ENCODE measurements at regions not wholly inside any gene's neighbourhood (a gene's known extent, or its start where the extent isn't known, plus 50 kb on each side); places are given as distances from the start of the nearest gene placed in this dataset.

DNA sequence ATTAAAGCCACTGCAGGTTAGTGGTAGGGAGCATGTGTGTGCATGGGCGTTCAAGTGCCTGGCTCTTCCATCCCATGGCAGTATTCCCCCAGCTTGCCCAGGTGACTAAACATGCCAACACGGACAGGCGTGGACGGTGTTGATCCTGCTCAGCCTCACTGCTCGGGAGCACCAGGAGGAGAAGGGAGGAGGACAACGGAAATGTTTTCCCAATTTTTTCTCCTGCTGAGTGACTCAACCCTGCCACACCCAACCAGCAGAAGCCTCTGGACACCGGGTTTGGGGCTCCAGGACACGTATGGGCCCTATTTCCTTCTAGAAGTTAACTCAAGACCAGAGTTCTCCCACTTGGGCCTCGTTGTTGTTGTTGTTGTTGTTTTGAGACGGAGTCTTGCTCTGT, 139.1 kb downstream of the CYP26B1 start:
- Histone ChIP-seq H3K9me3 (no peaks in the 10 kb centered on the region), H3K36me3 (no peaks in the 10 kb centered on the region), H3K4me3 (ENCODE audit: low read depth, low read length) (no peak overlapping the region), H3K4me1 (no peaks in the 10 kb centered on the region), H3K27me3 (no peaks in the 10 kb centered on the region)
- DNase-seq, result no peak
- TF ChIP-seq, protein P1, sequence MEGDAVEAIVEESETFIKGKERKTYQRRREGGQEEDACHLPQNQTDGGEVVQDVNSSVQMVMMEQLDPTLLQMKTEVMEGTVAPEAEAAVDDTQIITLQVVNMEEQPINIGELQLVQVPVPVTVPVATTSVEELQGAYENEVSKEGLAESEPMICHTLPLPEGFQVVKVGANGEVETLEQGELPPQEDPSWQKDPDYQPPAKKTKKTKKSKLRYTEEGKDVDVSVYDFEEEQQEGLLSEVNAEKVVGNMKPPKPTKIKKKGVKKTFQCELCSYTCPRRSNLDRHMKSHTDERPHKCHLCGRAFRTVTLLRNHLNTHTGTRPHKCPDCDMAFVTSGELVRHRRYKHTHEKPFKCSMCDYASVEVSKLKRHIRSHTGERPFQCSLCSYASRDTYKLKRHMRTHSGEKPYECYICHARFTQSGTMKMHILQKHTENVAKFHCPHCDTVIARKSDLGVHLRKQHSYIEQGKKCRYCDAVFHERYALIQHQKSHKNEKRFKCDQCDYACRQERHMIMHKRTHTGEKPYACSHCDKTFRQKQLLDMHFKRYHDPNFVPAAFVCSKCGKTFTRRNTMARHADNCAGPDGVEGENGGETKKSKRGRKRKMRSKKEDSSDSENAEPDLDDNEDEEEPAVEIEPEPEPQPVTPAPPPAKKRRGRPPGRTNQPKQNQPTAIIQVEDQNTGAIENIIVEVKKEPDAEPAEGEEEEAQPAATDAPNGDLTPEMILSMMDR (IDR thresholded peaks at IDR 0.05; ENCODE audit: low read depth, low read length), result no peak

DNA sequence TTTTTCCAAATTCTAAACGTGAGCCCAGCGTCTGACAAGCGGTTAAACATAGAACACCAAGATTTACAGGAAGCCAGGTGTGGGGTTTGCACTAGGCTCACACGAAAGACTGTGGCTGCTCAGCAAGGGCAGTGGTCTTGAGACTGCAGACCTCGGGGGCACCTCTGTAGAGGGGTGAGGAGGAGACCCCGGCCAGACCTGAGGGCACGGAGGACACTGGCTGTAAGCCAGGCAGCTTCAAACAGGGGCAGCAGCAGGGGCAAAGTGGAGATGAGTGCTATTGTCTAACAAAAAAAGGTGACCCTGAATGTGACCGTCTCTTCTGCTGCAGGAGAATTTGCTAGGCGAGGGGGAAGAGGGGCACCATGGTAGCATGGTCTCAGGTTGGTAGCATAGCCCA, 140.3 kb downstream of the CYP26B1 start:
- TF ChIP-seq, protein P1 (IDR thresholded peaks at IDR 0.05; ENCODE audit: low read depth, low read length), result no peak
- no peak for DNase-seq
- Histone ChIP-seq H3K4me3 (ENCODE audit: low read depth, low read length) (no peak overlapping the region), H3K36me3 (no peaks in the 10 kb centered on the region), H3K4me1 (no peaks in the 10 kb centered on the region), H3K27me3 (no peaks in the 10 kb centered on the region), H3K9me3 (no peaks in the 10 kb centered on the region)

DNA sequence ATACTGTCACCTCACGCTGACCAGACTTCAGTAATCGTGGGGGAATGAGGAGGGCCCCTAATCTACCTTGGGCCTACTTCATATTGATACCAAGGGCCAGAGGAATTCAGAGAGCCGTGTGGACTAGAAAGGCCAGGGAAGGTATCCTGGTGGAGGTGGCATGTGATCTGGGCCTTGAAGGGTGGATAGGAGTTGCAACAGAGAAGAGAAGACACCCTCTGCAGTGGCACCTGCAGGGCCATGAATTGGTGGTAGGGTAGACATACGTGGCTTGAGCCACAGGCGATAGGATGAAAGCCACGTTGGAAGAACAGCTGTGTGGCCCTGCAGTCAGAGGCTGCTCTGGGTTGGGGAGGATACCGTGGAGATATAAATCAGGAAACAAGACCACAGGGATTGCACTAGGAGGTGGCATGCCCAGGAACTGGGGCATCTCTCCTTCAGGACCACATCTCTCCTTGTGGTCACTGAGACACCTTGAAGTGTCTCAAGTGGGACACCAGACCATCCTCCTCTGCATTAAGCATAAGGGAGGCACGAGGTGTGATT, 141.4 kb downstream of the CYP26B1 start:
- DNase-seq, result no peak

DNA sequence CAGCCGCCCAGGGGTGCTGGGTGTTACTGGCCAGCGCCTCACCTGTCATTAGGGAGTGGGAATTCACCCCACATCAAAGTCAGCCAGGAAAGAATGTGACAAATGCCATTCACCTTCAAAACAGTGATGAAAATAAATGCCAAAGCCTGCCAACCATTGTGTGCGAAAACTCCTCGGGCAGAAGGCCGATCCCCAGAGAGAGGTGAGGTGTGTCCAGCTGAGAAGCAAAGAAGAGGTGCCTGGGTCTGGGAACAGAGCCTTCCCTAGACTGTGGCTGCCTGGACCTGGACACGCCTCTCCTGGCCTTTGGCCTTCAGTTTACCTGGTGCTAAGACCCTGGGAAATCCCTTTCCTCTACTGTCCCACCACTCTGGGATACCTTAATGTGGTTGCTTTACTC, 142.7 kb downstream of the CYP26B1 start:
- Histone ChIP-seq H3K9me3 (no peaks in the 10 kb centered on the region), H3K27me3 (no peaks in the 10 kb centered on the region), H3K4me3 (ENCODE audit: low read depth, low read length) (no peak overlapping the region), H3K36me3 (no peaks in the 10 kb centered on the region), H3K4me1 (no peaks in the 10 kb centered on the region)
- TF ChIP-seq, protein P1 (IDR thresholded peaks at IDR 0.05; ENCODE audit: low read depth, low read length), result no peak
- no peak for DNase-seq

More for the DNA sequence above, 141.4 kb downstream of the CYP26B1 start:
- no peaks in the 10 kb centered on the region for H3K36me3 ChIP-seq
- H3K4me1 ChIP-seq, result no peaks in the 10 kb centered on the region
- H3K9me3 ChIP-seq, result no peaks in the 10 kb centered on the region
- TF ChIP-seq, protein P1 (IDR thresholded peaks at IDR 0.05; ENCODE audit: low read depth, low read length), result no peak
- H3K27me3 ChIP-seq, result no peaks in the 10 kb centered on the region
- H3K4me3 ChIP-seq (ENCODE audit: low read depth, low read length), result no peak overlapping the region

DNA sequence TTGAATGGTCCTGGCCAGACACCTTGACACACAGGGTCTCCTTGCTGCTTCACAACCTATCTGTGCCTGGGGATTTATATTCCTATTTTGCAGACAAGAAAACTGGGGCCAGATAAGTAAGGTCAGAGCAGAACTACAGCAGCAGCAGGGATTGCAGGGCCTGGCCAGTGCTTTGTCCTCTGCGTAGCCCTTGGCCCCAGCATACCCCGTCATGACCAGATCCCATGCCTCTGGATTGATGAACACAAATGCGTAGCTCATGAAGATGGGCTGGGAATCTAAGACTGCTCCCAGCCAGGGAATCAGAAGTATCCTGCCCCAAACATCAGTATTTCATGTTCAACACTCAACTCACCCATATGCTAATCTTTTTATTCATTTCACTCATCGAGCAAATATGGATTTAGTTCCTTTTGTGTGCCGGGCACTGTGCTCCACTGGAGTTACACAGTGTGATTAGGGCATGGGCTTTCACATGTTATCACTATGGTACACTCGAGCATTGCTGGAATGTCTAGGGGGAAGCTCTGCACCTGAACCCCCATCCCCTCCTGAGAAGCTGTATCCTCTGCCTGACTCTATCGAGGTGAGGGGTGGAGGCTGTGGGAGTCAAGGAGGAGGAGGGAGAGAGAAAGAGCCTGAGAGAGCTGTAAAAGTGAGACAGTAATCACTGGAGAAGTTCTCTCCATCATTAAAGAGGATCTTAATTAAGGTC, 143.3 kb downstream of the CYP26B1 start:
- Histone ChIP-seq H3K4me3 (ENCODE audit: low read depth, low read length) (no peak overlapping the region), H3K27me3 (no peaks in the 10 kb centered on the region), H3K4me1 (no peaks in the 10 kb centered on the region), H3K9me3 (no peaks in the 10 kb centered on the region), H3K36me3 (no peaks in the 10 kb centered on the region)
- no peak for DNase-seq
- TF ChIP-seq, protein P1 (IDR thresholded peaks at IDR 0.05; ENCODE audit: low read depth, low read length), result no peak

DNA sequence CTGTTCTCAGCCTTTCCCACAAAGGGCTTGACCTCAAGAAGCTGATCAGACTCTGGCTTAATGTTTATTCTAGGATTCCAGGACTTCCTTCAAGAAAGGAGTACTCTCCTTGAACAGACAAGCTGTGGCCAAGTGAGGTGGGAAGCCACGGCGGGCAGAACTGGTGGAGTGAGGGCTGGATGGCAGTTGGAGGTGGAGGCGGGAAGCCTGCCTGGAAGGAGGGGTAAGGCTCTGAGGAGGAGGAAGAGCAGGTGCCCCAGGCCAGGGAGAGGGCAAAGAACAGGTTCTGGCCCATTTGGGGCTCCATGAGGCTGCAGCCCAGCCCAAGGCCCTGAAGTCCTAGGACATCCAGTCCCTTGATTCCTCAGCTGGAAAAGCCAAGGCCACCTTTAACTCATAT, 143.9 kb downstream of the CYP26B1 start:
- DNase-seq, result no peak
- no peak overlapping the region for H3K4me3 ChIP-seq (ENCODE audit: low read depth, low read length)
- H3K27me3 ChIP-seq, result no peaks in the 10 kb centered on the region
- no peaks in the 10 kb centered on the region for H3K36me3 ChIP-seq
- H3K9me3 ChIP-seq, result no peaks in the 10 kb centered on the region
- TF ChIP-seq, protein P1 (IDR thresholded peaks at IDR 0.05; ENCODE audit: low read depth, low read length), result no peak
- H3K4me1 ChIP-seq, result no peaks in the 10 kb centered on the region

Measured in BE2C (cell line).